ENCODE measurements at regions not wholly inside any gene's neighbourhood (a gene's known extent, or its start where the extent isn't known, plus 50 kb on each side); places are given as distances from the start of the nearest gene placed in this dataset.

GRCh38 chr10:29397221-29397620, 108.4 kb downstream of the LYZL1 start:
- no peak for DNase-seq (ENCODE audit: low read depth in 2 of 2)

DNA sequence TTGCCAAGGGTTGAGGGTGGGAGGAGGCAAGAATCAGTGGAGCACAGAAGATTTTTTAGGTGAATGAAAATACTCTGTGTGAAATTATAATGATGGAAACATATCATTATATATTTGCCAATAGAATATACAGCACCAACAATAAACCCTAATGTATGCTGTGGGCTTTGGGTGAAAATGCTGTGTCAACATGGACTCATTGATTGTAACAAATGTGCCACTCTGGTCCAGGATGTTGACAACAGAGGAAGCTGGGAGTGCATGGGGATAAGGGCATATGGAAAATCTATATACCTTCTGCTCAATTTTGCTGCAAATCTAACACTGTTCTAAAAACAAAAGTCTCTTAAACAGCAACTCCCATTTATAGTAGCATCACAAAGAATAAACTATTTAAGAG, 114.3 kb downstream of the LYZL1 start:
- no peak for DNase-seq (ENCODE audit: low read depth in 2 of 2)

DNA sequence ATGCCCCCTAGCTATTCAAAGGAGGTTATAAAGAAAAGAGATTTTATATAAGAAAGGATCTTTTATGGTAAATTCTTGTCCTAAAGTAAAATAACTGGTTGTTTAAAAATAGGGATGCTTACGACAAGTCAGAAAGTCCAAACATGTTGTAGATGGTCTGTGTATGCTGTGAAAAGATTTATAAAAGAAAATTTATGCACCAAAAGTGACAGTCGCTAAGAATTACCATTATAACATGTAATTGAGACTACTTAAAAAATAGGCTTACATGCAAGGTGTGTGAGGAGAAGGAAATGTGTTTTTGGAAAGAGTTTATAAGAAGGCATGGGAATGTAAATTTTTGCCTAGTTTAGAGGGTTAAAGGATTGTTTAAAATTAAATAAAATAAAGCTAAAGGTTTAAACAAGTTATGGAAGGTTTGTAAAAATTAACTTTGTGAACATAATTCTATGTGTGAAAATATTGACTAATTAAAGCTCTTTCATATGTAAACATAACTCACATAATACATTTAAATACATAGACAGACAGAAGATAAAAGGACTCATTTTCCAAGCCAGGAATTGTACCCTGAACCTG, 118.5 kb downstream of the LYZL1 start:
- DNase-seq (ENCODE audit: low read depth in 2 of 2): no peak

Measured in stimulated activated CD4-positive, alpha-beta T cell treated with anti-CD3 and anti-CD28 coated beads, Interleukin-4, amount 100 ng/mL, for 48 hours (primary cell).